ENCODE measurements at regions not wholly inside any gene's neighbourhood (a gene's known extent, or its start where the extent isn't known, plus 50 kb on each side); places are given as distances from the start of the nearest gene placed in this dataset.

DNA sequence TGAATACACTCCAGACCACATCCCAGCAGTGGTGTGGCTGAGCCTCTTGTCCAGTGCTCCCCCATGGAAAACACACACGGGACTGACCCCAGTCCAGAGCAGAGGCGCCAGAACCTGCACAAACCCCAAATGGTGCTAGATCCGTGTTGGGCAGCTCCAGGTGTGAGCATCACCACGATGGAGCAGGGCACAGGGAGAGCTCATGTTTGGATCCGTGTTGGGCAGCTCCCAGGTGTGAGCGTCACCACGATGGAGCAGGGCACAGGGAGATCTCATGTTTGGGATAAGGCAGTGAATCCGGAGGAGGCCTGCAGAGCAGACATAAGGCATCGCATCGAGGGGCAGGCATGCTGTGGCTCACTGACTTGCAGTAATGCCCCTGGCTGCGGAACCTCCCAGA, 460.0 kb upstream of the MYT1L start:
- Mint-ChIP-seq H3K4me3 (ENCODE audit: low read depth) (no peak overlapping the region), H3K36me3 (ENCODE audit: insufficient read depth) (no peaks in the 10 kb centered on the region), H3K27ac (no peak overlapping the region), H3K4me1 (ENCODE audit: low read depth) (no peaks in the 10 kb centered on the region), H3K27me3 (peaks cover under 1% of the 10 kb centered on the region), H3K9me3 (ENCODE audit: low read depth) (no peaks in the 10 kb centered on the region)
- TF ChIP-seq, protein P1, sequence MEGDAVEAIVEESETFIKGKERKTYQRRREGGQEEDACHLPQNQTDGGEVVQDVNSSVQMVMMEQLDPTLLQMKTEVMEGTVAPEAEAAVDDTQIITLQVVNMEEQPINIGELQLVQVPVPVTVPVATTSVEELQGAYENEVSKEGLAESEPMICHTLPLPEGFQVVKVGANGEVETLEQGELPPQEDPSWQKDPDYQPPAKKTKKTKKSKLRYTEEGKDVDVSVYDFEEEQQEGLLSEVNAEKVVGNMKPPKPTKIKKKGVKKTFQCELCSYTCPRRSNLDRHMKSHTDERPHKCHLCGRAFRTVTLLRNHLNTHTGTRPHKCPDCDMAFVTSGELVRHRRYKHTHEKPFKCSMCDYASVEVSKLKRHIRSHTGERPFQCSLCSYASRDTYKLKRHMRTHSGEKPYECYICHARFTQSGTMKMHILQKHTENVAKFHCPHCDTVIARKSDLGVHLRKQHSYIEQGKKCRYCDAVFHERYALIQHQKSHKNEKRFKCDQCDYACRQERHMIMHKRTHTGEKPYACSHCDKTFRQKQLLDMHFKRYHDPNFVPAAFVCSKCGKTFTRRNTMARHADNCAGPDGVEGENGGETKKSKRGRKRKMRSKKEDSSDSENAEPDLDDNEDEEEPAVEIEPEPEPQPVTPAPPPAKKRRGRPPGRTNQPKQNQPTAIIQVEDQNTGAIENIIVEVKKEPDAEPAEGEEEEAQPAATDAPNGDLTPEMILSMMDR (IDR thresholded peaks at IDR 0.05; ENCODE audit: unreplicated experiment): no peak
- DNase-seq (ENCODE audit: low spot score, unreplicated experiment): no peak

- Mint-ChIP-seq H3K9me3 (ENCODE audit: low read depth) (no peaks in the 10 kb centered on the region), H3K27me3 (peaks cover 7% of the 10 kb centered on the region), H3K4me3 (ENCODE audit: low read depth) (no peak overlapping the region), H3K36me3 (ENCODE audit: insufficient read depth) (no peaks in the 10 kb centered on the region), H3K27ac (no peak overlapping the region), H3K4me1 (ENCODE audit: low read depth) (no peaks in the 10 kb centered on the region)
- TF ChIP-seq, protein P1 (IDR thresholded peaks at IDR 0.05; ENCODE audit: unreplicated experiment): no peak
- no peak for DNase-seq (ENCODE audit: low spot score, unreplicated experiment)
Measured at GRCh38 chr2:2788076-2788475, 457.0 kb upstream of the MYT1L start.

DNA sequence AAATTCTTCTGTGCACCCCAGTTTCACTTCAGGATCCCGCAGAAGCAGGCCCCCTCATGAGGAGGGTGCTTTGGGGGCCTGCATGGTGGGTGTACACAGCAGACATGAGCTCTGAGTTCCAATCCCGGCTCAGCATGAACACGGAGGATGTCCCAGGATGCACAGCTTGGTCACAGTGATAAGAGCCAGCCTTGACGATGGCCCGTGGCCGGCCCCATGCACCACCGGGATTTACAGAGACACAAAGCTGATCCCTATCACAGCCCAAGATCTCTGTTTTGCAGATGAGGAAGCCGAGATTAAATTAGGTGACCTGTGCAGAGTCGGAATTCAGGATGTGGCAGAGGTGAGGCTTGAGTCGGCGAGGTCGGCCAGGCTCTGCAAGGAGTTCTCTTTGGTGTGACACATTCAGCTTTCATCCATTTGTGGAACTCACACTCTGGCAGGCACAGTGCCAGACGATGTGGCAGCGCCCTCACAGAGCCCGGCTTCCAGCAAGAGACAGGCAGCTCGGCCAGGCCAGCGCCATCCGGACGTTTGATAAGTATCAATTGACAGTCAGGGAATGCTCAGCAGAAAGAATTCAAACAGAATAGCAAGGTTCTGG, 456.3 kb upstream of the MYT1L start:
- Mint-ChIP-seq H3K27me3 (peaks cover 9% of the 10 kb centered on the region), H3K36me3 (ENCODE audit: insufficient read depth) (no peaks in the 10 kb centered on the region), H3K9me3 (ENCODE audit: low read depth) (no peaks in the 10 kb centered on the region), H3K4me3 (ENCODE audit: low read depth) (no peak overlapping the region), H3K27ac (no peak overlapping the region), H3K4me1 (ENCODE audit: low read depth) (no peaks in the 10 kb centered on the region)
- DNase-seq (ENCODE audit: low spot score, unreplicated experiment): no peak
- TF ChIP-seq, protein P1 (IDR thresholded peaks at IDR 0.05; ENCODE audit: unreplicated experiment): no peak

GRCh38 chr2:2782007-2782406, 450.9 kb upstream of the MYT1L start:
- Mint-ChIP-seq H3K27ac (no peak overlapping the region), H3K9me3 (ENCODE audit: low read depth) (peaks cover 5% of the 10 kb centered on the region), H3K4me3 (ENCODE audit: low read depth) (no peak overlapping the region), H3K4me1 (ENCODE audit: low read depth) (no peaks in the 10 kb centered on the region), H3K36me3 (ENCODE audit: insufficient read depth) (no peaks in the 10 kb centered on the region), H3K27me3 (peaks cover 16% of the 10 kb centered on the region)
- DNase-seq (ENCODE audit: low spot score, unreplicated experiment): no peak
- TF ChIP-seq, protein P1 (IDR thresholded peaks at IDR 0.05; ENCODE audit: unreplicated experiment): no peak

- H3K27me3 Mint-ChIP-seq: peaks cover 9% of the 10 kb centered on the region
- H3K9me3 Mint-ChIP-seq (ENCODE audit: low read depth): peaks cover 5% of the 10 kb centered on the region
- no peak overlapping the region for H3K4me3 Mint-ChIP-seq (ENCODE audit: low read depth)
- H3K36me3 Mint-ChIP-seq (ENCODE audit: insufficient read depth): no peaks in the 10 kb centered on the region
- no peak for DNase-seq (ENCODE audit: low spot score, unreplicated experiment)
- H3K4me1 Mint-ChIP-seq (ENCODE audit: low read depth): no peaks in the 10 kb centered on the region
- TF ChIP-seq, protein P1 (IDR thresholded peaks at IDR 0.05; ENCODE audit: unreplicated experiment): no peak
- H3K27ac Mint-ChIP-seq: no peak overlapping the region
Measured at GRCh38 chr2:2779727-2780126, 448.7 kb upstream of the MYT1L start.

Measured in progenitor cell of endocrine pancreas (in vitro differentiated cells).